IPS-18a (cell line): ENCODE measurements at regions not wholly inside any gene's neighbourhood (a gene's known extent, or its start where the extent isn't known, plus 50 kb on each side); places are given as distances from the start of the nearest gene placed in this dataset.

Experiments used
- H3K27ac ChIP-seq: one replicate; pipeline ENCODE4 v1.5.1; 2013; ENCODE audit warnings: low read length
- H3K27me3 ChIP-seq: one replicate; pipeline ENCODE4 v1.6.1; 2013; ENCODE audit warnings: mild to moderate bottlenecking, low read length; ENCODE audit not compliant: control insufficient read depth, insufficient read depth
- H3K36me3 ChIP-seq: one replicate; pipeline ENCODE4 v1.6.1; 2013; ENCODE audit warnings: low read depth, low read length; ENCODE audit not compliant: control insufficient read depth
- H3K4me1 ChIP-seq: one replicate; pipeline ENCODE4 v1.6.1; 2013; ENCODE audit warnings: low read depth, low read length; ENCODE audit not compliant: control insufficient read depth
- H3K4me3 ChIP-seq: one replicate; pipeline ENCODE4 v1.5.1; 2013; ENCODE audit warnings: low read length
- H3K9ac ChIP-seq: one replicate; pipeline ENCODE4 v1.6.1; 2013; ENCODE audit warnings: mild to moderate bottlenecking, low read length, moderate library complexity
- H3K9me3 ChIP-seq: one replicate; pipeline ENCODE4 v1.6.1; 2013; ENCODE audit warnings: low read depth, low read length; ENCODE audit not compliant: control insufficient read depth

DNA sequence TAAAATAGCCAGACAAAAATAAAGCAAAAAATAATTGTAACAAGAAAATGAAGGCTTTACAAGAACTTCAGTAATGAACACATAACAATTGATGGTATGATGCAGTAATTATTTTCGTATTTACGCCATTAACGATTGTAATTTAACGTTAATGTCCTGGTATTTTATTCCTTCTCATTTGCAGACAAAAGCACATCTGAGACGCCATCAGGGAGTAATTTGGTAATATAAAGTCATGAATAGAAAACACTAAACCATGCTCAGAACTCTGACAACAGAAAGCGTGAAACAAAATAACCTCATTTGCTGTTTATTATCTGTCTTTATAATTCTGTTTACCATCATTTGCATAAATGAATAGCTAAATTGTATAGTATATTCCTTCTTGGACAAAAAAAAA, 336.6 kb upstream of the THRB start:
- Histone ChIP-seq H3K9ac (no peak overlapping the region), H3K4me3 (no peak overlapping the region), H3K36me3 (no peaks in the 10 kb centered on the region), H3K27me3 (peaks cover 69% of the 10 kb centered on the region), H3K4me1 (peaks cover 6% of the 10 kb centered on the region), H3K9me3 (no peaks in the 10 kb centered on the region), H3K27ac (no peak overlapping the region)

DNA sequence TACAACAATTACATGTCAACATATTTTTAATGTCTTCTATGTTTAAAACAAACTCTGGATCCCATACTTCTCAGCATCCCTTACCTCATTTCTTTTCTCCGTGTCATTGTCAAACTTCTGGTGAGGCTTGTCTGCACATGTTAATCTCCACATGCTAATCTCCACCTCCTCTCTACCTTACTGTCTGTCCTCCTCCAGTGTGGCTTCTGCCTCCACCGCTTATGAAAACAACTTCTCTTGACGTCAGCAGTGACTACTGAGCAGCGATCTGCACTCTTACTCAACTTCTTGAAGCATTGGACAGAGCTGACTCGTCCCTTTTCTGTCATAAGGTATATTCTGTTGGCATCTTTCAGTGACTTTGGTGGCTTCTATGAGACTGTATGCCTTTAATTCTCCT, 338.2 kb upstream of the THRB start:
- Histone ChIP-seq H3K27me3 (peaks cover 56% of the 10 kb centered on the region), H3K4me3 (no peak overlapping the region), H3K9ac (no peak overlapping the region), H3K4me1 (peaks cover 6% of the 10 kb centered on the region), H3K27ac (no peak overlapping the region), H3K9me3 (no peaks in the 10 kb centered on the region), H3K36me3 (no peaks in the 10 kb centered on the region)

DNA sequence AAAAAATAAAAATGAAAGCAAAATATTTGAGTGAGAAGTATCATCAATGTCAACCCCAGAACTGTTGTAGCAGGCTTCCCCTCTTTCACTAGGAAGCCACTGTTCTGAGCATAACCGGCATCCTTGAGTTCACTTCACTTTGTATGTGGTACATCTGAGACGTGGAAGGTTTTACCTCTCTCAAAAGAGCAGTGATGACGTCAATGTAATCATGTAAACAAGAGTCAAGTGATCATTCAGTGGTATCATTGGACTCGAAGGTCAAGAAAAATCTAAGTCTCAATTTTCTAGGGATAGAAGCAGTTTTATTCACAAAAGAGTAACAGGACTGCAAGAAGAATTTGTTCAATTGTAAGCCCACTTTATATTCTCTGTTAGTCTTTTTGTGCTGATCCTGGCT, 339.8 kb upstream of the THRB start:
- H3K36me3 ChIP-seq, result no peaks in the 10 kb centered on the region
- H3K4me3 ChIP-seq, result no peak overlapping the region
- no peak overlapping the region for H3K27ac ChIP-seq
- H3K9ac ChIP-seq, result no peak overlapping the region
- H3K9me3 ChIP-seq, result no peaks in the 10 kb centered on the region
- peaks cover 41% of the 10 kb centered on the region for H3K27me3 ChIP-seq
- H3K4me1 ChIP-seq, result peaks cover 6% of the 10 kb centered on the region

DNA sequence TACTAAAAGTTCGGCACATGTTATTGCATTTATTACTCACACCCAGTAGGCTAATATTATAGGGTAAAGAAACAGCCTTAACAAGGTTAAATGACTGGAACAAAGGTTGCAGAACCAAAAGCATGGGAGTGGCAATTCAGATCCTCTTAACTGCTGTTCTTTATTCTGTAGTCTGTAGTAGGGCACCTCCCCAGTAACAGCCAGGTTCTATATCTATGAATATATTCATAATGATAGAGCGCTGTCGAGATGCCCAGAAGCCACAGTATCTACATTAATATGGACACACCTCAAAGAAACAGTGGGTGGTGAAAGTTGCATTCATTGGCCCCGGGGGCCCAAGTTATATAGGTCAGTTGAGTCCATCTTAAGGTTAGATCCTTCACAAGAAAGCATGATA, 340.9 kb upstream of the THRB start:
- H3K4me3 ChIP-seq, result no peak overlapping the region
- no peak overlapping the region for H3K9ac ChIP-seq
- peaks cover 30% of the 10 kb centered on the region for H3K27me3 ChIP-seq
- H3K27ac ChIP-seq, result no peak overlapping the region
- H3K9me3 ChIP-seq, result no peaks in the 10 kb centered on the region
- no peaks in the 10 kb centered on the region for H3K36me3 ChIP-seq
- H3K4me1 ChIP-seq, result peaks cover 10% of the 10 kb centered on the region

DNA sequence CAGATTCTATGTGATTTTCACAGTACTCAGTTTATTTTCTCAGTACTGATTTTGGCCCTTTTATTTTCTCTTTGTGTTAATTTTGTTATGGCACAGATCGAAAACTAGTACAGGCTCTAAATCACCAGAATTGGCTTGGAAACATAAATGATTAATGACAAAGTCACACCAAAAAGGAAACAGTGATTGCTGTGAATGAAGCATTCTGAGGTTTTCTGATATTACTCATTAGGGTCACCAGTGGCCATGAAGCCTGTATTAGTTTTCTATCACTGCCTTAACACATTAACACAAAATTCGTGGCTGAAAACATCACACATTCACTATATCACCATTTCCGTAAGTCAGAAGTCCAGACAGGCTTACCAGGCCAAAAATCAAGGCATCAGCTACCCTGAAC, 343.0 kb upstream of the THRB start:
- H3K9me3 ChIP-seq, result no peaks in the 10 kb centered on the region
- no peak overlapping the region for H3K4me3 ChIP-seq
- peaks cover 5% of the 10 kb centered on the region for H3K4me1 ChIP-seq
- H3K36me3 ChIP-seq, result no peaks in the 10 kb centered on the region
- no peak overlapping the region for H3K9ac ChIP-seq
- peaks cover 13% of the 10 kb centered on the region for H3K27me3 ChIP-seq
- no peak overlapping the region for H3K27ac ChIP-seq

DNA sequence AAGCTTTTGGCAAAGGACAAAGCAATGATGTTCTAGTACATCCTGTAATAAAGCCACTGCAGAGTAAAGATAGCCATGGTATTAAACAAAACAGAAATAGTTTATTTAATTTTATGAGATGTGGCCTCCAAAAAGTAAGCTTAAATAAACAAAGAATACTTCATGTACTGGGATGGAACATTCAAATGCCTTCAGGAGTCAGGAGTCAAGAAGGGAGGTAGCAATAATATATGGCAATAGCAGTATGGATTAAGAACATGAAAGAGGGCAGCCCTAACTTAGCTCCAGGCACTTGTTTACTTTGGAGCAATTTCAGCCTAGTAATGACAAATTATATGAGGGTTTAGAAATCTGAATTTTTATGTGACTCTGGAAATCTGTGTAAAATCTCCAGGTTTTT, 343.9 kb upstream of the THRB start:
- Histone ChIP-seq H3K27ac (no peak overlapping the region), H3K27me3 (peaks cover 3% of the 10 kb centered on the region), H3K9ac (no peak overlapping the region), H3K4me3 (no peak overlapping the region), H3K36me3 (no peaks in the 10 kb centered on the region), H3K9me3 (no peaks in the 10 kb centered on the region), H3K4me1 (peaks cover 5% of the 10 kb centered on the region)

DNA sequence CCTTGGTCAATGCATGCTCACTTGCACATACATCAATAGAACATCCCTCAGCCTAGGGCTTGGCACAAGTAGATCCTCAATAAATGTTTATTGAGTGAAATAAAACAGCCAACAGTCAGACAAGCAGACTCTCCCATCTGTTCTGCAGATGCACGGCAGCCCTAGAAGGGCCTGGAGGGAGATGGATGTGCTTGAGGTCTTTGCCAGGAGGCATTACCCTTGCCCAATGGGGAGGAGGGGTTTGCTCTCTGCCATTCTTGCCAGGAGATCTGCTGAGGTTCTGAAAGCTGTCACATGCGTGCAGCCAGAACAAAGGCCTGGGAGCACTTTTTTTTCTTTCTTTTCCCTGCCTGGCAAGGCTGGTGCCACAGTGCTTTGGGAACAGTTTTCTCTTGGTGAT, 349.3 kb upstream of the THRB start:
- Histone ChIP-seq H3K36me3 (no peaks in the 10 kb centered on the region), H3K4me1 (peaks cover 15% of the 10 kb centered on the region), H3K27ac (no peak overlapping the region), H3K9me3 (no peaks in the 10 kb centered on the region), H3K27me3 (no peaks in the 10 kb centered on the region), H3K9ac (no peak overlapping the region), H3K4me3 (no peak overlapping the region)

DNA sequence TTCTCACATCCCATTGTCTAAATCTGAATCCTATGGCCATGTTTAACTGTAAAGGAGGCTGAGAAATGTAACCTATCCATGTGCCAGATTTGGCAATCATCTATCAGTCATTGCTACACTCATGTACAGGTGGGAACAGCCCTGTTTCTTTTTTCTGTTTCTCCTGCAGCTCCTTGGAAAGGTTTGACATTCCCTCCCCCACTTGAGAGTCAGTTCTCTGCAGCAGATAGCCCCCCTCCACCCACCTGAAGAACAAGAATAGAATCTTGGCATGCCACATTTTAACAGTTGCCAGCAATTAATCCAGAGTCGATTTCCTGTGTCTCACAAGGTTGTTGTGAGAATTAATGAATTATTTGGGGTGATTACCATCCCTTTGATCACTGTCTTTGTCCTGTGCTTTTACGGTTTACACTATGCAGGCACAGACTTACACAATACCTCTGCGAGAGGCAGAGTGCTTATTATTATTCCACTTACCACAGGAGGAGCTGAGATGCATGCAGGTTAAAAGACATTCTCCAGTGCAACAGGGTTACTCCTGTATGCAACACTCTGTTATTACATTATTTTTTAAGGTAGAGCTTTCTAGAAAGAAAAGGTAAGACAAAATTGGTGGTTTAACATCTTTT, 351.0 kb upstream of the THRB start:
- H3K9me3 ChIP-seq, result no peaks in the 10 kb centered on the region
- peaks cover 10% of the 10 kb centered on the region for H3K4me1 ChIP-seq
- no peak overlapping the region for H3K9ac ChIP-seq
- H3K27me3 ChIP-seq, result no peaks in the 10 kb centered on the region
- no peak overlapping the region for H3K27ac ChIP-seq
- H3K36me3 ChIP-seq, result no peaks in the 10 kb centered on the region
- no peak overlapping the region for H3K4me3 ChIP-seq

DNA sequence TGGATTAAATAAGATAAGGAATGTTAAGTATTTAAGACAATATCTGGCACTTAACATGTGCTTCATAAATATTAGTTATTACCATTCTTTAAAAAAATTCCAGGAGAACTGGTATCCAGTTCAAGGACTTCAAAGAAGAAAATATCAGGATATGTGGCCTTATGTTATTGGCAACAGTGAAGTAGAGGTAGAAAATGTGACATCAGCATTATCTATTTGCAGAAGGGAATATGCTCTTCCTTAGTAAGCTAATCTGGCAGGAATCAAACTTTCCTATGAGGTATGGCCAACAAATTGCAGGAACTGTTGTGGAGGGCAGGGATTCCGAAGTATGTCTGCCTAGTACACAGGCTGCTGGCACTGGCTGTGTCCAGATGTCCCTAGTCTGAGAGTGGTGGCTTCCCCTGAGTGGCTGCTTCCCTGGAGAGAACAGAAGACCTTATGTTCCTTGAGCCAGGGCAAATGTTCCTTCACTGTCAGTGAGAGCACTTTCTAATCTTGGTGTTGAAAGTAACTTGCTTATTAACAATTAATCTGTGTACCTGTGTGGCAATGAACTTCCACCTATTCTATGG, 351.7 kb upstream of the THRB start:
- Histone ChIP-seq H3K27me3 (no peaks in the 10 kb centered on the region), H3K9ac (no peak overlapping the region), H3K4me1 (peaks cover 10% of the 10 kb centered on the region), H3K27ac (no peak overlapping the region), H3K36me3 (no peaks in the 10 kb centered on the region), H3K4me3 (no peak overlapping the region), H3K9me3 (no peaks in the 10 kb centered on the region)

DNA sequence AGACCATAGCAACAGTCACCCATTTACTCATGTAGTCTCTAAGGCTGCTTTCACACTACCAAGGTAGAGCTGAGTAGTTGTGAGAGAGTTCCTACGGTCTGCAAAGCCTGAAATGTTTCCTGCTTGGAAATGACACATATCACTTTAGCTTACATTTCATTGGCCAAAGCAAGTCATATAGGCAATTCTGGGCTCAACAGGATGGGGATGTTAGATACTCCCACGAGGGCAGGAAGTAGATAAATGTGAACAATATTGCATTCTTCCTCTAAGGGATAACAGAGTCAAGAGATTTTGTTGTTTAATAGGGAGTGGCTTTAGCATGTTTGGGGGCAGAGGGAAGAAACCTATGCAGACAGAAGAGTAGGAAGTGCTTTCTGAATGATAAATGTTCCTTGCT, 355.6 kb upstream of the THRB start:
- Histone ChIP-seq H3K36me3 (no peaks in the 10 kb centered on the region), H3K4me3 (no peak overlapping the region), H3K27ac (no peak overlapping the region), H3K9ac (no peak overlapping the region), H3K4me1 (peaks cover 8% of the 10 kb centered on the region), H3K9me3 (no peaks in the 10 kb centered on the region), H3K27me3 (no peaks in the 10 kb centered on the region)

DNA sequence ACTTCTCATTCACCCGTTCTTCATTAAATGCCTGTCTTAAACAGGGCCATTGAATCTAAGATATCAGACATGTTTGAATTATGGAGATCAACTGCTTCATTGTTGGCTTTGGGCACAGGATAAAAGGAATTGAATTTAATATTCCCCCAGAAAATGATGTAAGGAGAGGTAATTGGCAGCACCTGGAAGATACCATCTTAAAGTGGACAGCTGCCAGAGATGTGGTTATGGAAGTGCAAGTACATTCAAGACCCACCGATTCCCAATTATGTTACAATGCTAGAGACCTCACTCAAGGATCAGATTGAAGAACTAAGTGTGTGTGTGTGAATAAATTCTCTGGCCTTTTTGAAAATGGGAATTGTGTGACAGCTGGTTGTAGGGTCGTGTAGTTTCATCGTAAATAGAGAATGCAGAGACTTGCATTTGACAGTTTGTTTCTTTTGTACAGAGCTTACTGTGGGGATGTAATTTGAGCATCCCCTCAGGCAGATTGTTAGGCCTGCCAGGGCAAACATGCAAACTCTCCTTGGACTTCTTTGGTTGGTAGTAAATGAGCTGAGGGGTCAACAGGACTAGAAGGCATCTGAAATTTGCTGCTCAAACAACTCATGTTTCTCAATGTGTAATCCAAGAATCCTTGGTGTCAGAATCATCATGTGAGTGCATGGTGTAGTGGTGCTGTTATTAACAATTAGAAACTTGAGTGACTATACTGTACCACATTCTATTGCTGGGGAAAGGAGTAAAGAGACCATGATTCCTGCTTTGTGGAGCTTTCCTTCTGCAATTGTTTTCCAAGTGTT, 359.2 kb upstream of the THRB start:
- H3K27me3 ChIP-seq, result no peaks in the 10 kb centered on the region
- no peak overlapping the region for H3K9ac ChIP-seq
- no peak overlapping the region for H3K4me3 ChIP-seq
- H3K4me1 ChIP-seq, result peaks cover 12% of the 10 kb centered on the region
- H3K9me3 ChIP-seq, result no peaks in the 10 kb centered on the region
- no peak overlapping the region for H3K27ac ChIP-seq
- H3K36me3 ChIP-seq, result no peaks in the 10 kb centered on the region

DNA sequence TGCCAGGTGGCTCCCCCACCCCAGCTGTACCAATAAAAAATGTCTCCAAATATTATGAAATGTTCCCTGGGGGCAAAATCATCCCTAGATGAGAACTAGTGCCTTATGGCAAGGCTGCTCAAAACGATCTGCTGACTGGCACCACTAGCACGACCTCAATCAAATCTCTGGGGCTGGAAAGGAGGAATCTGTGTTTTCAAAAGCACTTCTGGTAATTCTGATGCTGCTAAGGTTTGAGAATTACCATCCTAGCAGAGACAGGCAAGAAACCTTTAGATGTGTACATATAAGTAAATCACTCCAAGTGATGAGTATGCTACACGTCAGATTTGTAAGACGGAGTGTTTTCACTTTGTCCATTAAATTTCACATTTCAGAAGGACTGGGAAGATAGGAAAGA, 360.1 kb upstream of the THRB start:
- Histone ChIP-seq H3K4me3 (no peak overlapping the region), H3K4me1 (peaks cover 12% of the 10 kb centered on the region)

More for the DNA sequence above, 360.1 kb upstream of the THRB start:
- Histone ChIP-seq H3K36me3 (no peaks in the 10 kb centered on the region), H3K27me3 (no peaks in the 10 kb centered on the region), H3K9me3 (no peaks in the 10 kb centered on the region), H3K27ac (no peak overlapping the region), H3K9ac (no peak overlapping the region)
